ENCODE measurements at regions not wholly inside any gene's neighbourhood (a gene's known extent, or its start where the extent isn't known, plus 50 kb on each side); places are given as distances from the start of the nearest gene placed in this dataset.
"Not testable (repeated sequence)": the region's sequence is repeated elsewhere in the genome, so short reads cannot be mapped to it uniquely, and the experiment has no call there.

GRCh38 chr1:206314951-206315636 lies 111.8 kb downstream of the SRGAP2 start:
- not testable (repeated sequence) for DNase-seq

- DNase-seq: not testable (repeated sequence)
Measured at GRCh38 chr1:206316901-206317300, 113.6 kb downstream of the SRGAP2 start.

- DNase-seq: not testable (repeated sequence)
Measured at GRCh38 chr1:206317878-206318514, 114.7 kb downstream of the SRGAP2 start.

- DNase-seq: not testable (repeated sequence)
Measured at GRCh38 chr1:206320227-206320626, 116.9 kb downstream of the SRGAP2 start.

- DNase-seq: not testable (repeated sequence)
Measured at GRCh38 chr1:206326159-206326939, 123.0 kb downstream of the SRGAP2 start.

GRCh38 chr1:206331597-206331996 lies 128.3 kb downstream of the SRGAP2 start:
- not testable (repeated sequence) for DNase-seq

- DNase-seq: not testable (repeated sequence)
Measured at GRCh38 chr1:206333316-206333715, 130.0 kb downstream of the SRGAP2 start.

GRCh38 chr1:206333897-206334296 lies 130.6 kb downstream of the SRGAP2 start:
- not testable (repeated sequence) for DNase-seq

- DNase-seq: not testable (repeated sequence)
Measured at GRCh38 chr1:206334481-206334880, 131.1 kb downstream of the SRGAP2 start.

GRCh38 chr1:206335162-206335561 lies 131.8 kb downstream of the SRGAP2 start:
- not testable (repeated sequence) for DNase-seq

GRCh38 chr1:206335875-206336846 lies 132.8 kb downstream of the SRGAP2 start:
- not testable (repeated sequence) for DNase-seq

GRCh38 chr1:206337024-206337423 lies 133.3 kb upstream of the IKBKE start:
- DNase-seq: not testable (repeated sequence)

GRCh38 chr1:206350493-206351275 lies 119.6 kb upstream of the IKBKE start:
- DNase-seq: not testable (repeated sequence)

GRCh38 chr1:206351276-206352052 lies 118.8 kb upstream of the IKBKE start:
- not testable (repeated sequence) for DNase-seq

GRCh38 chr1:206356310-206356709 lies 114.0 kb upstream of the IKBKE start:
- not testable (repeated sequence) for DNase-seq

GRCh38 chr1:206357962-206358361 lies 112.3 kb upstream of the IKBKE start:
- not testable (repeated sequence) for DNase-seq

- not testable (repeated sequence) for DNase-seq
Measured at GRCh38 chr1:206358771-206359170, 111.5 kb upstream of the IKBKE start.

GRCh38 chr1:206359377-206359776 lies 110.9 kb upstream of the IKBKE start:
- DNase-seq: not testable (repeated sequence)

- not testable (repeated sequence) for DNase-seq
Measured at GRCh38 chr1:206361978-206362543, 108.2 kb upstream of the IKBKE start.

- DNase-seq: not testable (repeated sequence)
Measured at GRCh38 chr1:206362994-206363393, 107.3 kb upstream of the IKBKE start.

Measured in SHP77 treated with DMSO at 0.1 percent for 48 hours (cell line).